ENCODE measurements at regions not wholly inside any gene's neighbourhood (a gene's known extent, or its start where the extent isn't known, plus 50 kb on each side); places are given as distances from the start of the nearest gene placed in this dataset.

- DNase-seq = no peak
Measured at GRCh38 chr6:138716971-138717665, 56.5 kb upstream of the CCDC28A start.

- DNase-seq = no peak
Measured at GRCh38 chr6:138719011-138719635, 54.4 kb upstream of the CCDC28A start.

GRCh38 chr6:138719744-138720143 lies 53.8 kb upstream of the CCDC28A start:
- no peak for DNase-seq

GRCh38 chr6:138722425-138723371 lies 50.9 kb upstream of the CCDC28A start:
- no peak for DNase-seq
